NCI-H460 (cell line): ENCODE measurements at regions not wholly inside any gene's neighbourhood (a gene's known extent, or its start where the extent isn't known, plus 50 kb on each side); places are given as distances from the start of the nearest gene placed in this dataset.

Experiments used
- DNase-seq: peaks from one replicate; pipeline ENCODE4 v3.0.0-alpha.2; 2016; ENCODE audit warnings: low read depth; ENCODE audit errors: extremely low read depth

GRCh38 chr1:184267747-184268146 is 119.1 kb upstream of the C1orf21 start:
- no peak for DNase-seq

- DNase-seq, result no peak
Measured at GRCh38 chr1:184270556-184270955, 116.3 kb upstream of the C1orf21 start.

- no peak for DNase-seq
Measured at GRCh38 chr1:184272175-184272866, 114.5 kb upstream of the C1orf21 start.

GRCh38 chr1:184276416-184276815 is 110.4 kb upstream of the C1orf21 start:
- DNase-seq, result no peak

GRCh38 chr1:184279911-184280458 is 106.8 kb upstream of the C1orf21 start:
- DNase-seq, result no peak

- no peak for DNase-seq
Measured at GRCh38 chr1:184283999-184284398, 102.8 kb upstream of the C1orf21 start.

- no peak for DNase-seq
Measured at GRCh38 chr1:184284900-184285299, 101.9 kb upstream of the C1orf21 start.

GRCh38 chr1:184285401-184286087 is 101.3 kb upstream of the C1orf21 start:
- no peak for DNase-seq

- no peak for DNase-seq
Measured at GRCh38 chr1:184287001-184287400, 99.8 kb upstream of the C1orf21 start.

- no peak for DNase-seq
Measured at GRCh38 chr1:184289825-184290550, 96.8 kb upstream of the C1orf21 start.

- DNase-seq, result no peak
Measured at GRCh38 chr1:184291701-184292100, 95.1 kb upstream of the C1orf21 start.

- DNase-seq, result no peak
Measured at GRCh38 chr1:184292101-184292500, 94.7 kb upstream of the C1orf21 start.

- no peak for DNase-seq
Measured at GRCh38 chr1:184294101-184294500, 92.7 kb upstream of the C1orf21 start.

- DNase-seq, result no peak
Measured at GRCh38 chr1:184296466-184297243, 90.2 kb upstream of the C1orf21 start.

- DNase-seq, result no peak
Measured at GRCh38 chr1:184297244-184297750, 89.5 kb upstream of the C1orf21 start.

GRCh38 chr1:184298440-184299405 is 88.1 kb upstream of the C1orf21 start:
- DNase-seq, result no peak

- no peak for DNase-seq
Measured at GRCh38 chr1:184299406-184299790, 87.4 kb upstream of the C1orf21 start.

- no peak for DNase-seq
Measured at GRCh38 chr1:184299796-184300195, 87.0 kb upstream of the C1orf21 start.

GRCh38 chr1:184300446-184300845 is 86.4 kb upstream of the C1orf21 start:
- DNase-seq, result no peak
